H1 (cell line): ENCODE measurements at regions not wholly inside any gene's neighbourhood (a gene's known extent, or its start where the extent isn't known, plus 50 kb on each side); places are given as distances from the start of the nearest gene placed in this dataset.

ENCODE experiments used
- CTCF ChIA-PET: fragments of 300-600 bp; sonication (Branson Sonifier 250); formaldehyde crosslinking; loops from one replicate; lab custom pipeline; 2021; ENCODE audit not compliant: partially characterized antibody; lab: Charles Lee
- POLR2A ChIA-PET: fragments of 300-600 bp; sonication (Branson Sonifier 250); formaldehyde crosslinking; loops from one replicate; lab custom pipeline; 2021; ENCODE audit warnings: inconsistent platforms; ENCODE audit not compliant: partially characterized antibody; lab: Charles Lee
- DNase-seq, 2 experiments: peaks; one replicate each; pipeline versions ENCODE4 v3.0.0 to v3.0.0-alpha.2; 2010 to 2022; ENCODE audit warnings: low spot score in 2 of 2, low read depth in 1 of 2, mixed read lengths in 1 of 2
- FAIRE-seq: peaks from 2 replicates; lab custom pipeline; 2011; peaks lifted over from hg19 to GRCh38; lab: Jason Lieb, UNC
- H2AFZ ChIP-seq: 2 replicates; pipeline ENCODE4 v1.8.1; 2012; ENCODE audit warnings: low read length, inconsistent platforms
- H2AK5ac ChIP-seq: 2 replicates; pipeline ENCODE4 v1.6.1; 2013; ENCODE audit warnings: low read depth, low read length
- H2BK120ac ChIP-seq: replicated peaks from 2 replicates; pipeline ENCODE3; 2013; ENCODE audit warnings: low read depth, low read length, inconsistent platforms
- H2BK12ac ChIP-seq: 2 replicates; pipeline ENCODE4 v1.6.1; 2013; ENCODE audit warnings: low read depth, low read length
- H2BK15ac ChIP-seq: 2 replicates; pipeline ENCODE4 v1.6.1; 2013; ENCODE audit warnings: low read length
- H2BK20ac ChIP-seq: 2 replicates; pipeline ENCODE4 v1.6.1; 2013; ENCODE audit warnings: low read length
- H2BK5ac ChIP-seq: 2 replicates; pipeline ENCODE4 v1.6.1; 2013; ENCODE audit warnings: low read depth, low read length
- H3K14ac ChIP-seq: 2 replicates; pipeline ENCODE4 v1.6.1; 2013; ENCODE audit warnings: inconsistent platforms; ENCODE audit not compliant: insufficient read length
- H3K18ac ChIP-seq: 2 replicates; pipeline ENCODE4 v1.6.1; 2013; ENCODE audit warnings: low read length; ENCODE audit errors: extremely low read depth
- H3K23ac ChIP-seq: 2 replicates; pipeline ENCODE4 v1.6.1; 2013; ENCODE audit warnings: inconsistent platforms; ENCODE audit not compliant: insufficient read length
- H3K23me2 ChIP-seq: 2 replicates; pipeline ENCODE4 v1.6.1; 2013; ENCODE audit warnings: low read depth, low read length
- H3K27ac ChIP-seq: 2 replicates; pipeline ENCODE4 v1.6.1; 2011; ENCODE audit warnings: low read depth, low read length, inconsistent platforms
- H3K27me3 ChIP-seq, 4 experiments: replicated peaks in 1 of 4; 1 replicate in 1 of 4; 2 replicates in 3 of 4; pipeline versions ENCODE4 v1.6.1 to v1.8.1; 2011 to 2013; ENCODE audit warnings: low read length in 3 of 4, mild to moderate bottlenecking in 3 of 4, inconsistent platforms in 2 of 4, mixed read lengths in 2 of 4, moderate library complexity in 1 of 4; ENCODE audit not compliant: control insufficient read depth in 3 of 4, insufficient read depth in 3 of 4; ENCODE audit errors: extremely low read depth in 1 of 4
- H3K36me3 ChIP-seq, 4 experiments: 2 replicates each; pipeline versions ENCODE4 v1.6.1 to v1.8.1; 2011 to 2013; ENCODE audit warnings: mild to moderate bottlenecking in 4 of 4, low read length in 3 of 4, moderate library complexity in 2 of 4, control low read depth in 1 of 4, inconsistent platforms in 1 of 4; ENCODE audit not compliant: insufficient read depth in 4 of 4, control insufficient read depth in 2 of 4
- H3K4ac ChIP-seq: replicated peaks from 2 replicates; pipeline ENCODE3; 2013; ENCODE audit warnings: low read length, low read depth, mixed read lengths, inconsistent platforms; ENCODE audit not compliant: insufficient read length
- H3K4me1 ChIP-seq, 4 experiments: replicated peaks in 1 of 4; 1 replicate in 1 of 4; 2 replicates in 3 of 4; pipeline versions ENCODE4 v1.6.1 to v1.8.1; 2011 to 2013; ENCODE audit warnings: low read length in 3 of 4, inconsistent platforms in 2 of 4, mixed read lengths in 1 of 4; ENCODE audit not compliant: insufficient read depth in 4 of 4, control insufficient read depth in 3 of 4
- H3K4me2 ChIP-seq, 2 experiments: 2 replicates each; pipeline versions ENCODE4 v1.6.1 to v1.8.1; 2011 to 2013; ENCODE audit warnings: low read depth in 2 of 2, low read length in 2 of 2, control low read depth in 1 of 2, inconsistent platforms in 1 of 2, mild to moderate bottlenecking in 1 of 2; ENCODE audit not compliant: insufficient read depth in 1 of 2
- H3K4me3 ChIP-seq, 4 experiments: fragments of 200-600, 300-600 bp in 1 of 4; sonication (generic), shearing (Covaris generic), sonication (Bioruptor Twin) in 1 of 4; 2 replicates each; pipeline versions ENCODE4 v1.5.1 to v1.8.1; 2011 to 2016; ENCODE audit warnings: low read length in 4 of 4, low read depth in 3 of 4, control low read depth in 2 of 4, inconsistent platforms in 2 of 4, mild to moderate bottlenecking in 2 of 4, mixed read lengths in 1 of 4, moderate library complexity in 1 of 4; ENCODE audit not compliant: insufficient read depth in 2 of 4; ENCODE audit errors: extremely low read depth in 1 of 4
- H3K56ac ChIP-seq: replicated peaks from 2 replicates; pipeline ENCODE3; 2013; ENCODE audit warnings: low read depth, mild to moderate bottlenecking, mixed read lengths, low read length, inconsistent platforms; ENCODE audit not compliant: insufficient read length
- H3K79me1 ChIP-seq: 2 replicates; pipeline ENCODE4 v1.6.1; 2013; ENCODE audit warnings: low read depth, low read length, control low read depth
- H3K79me2 ChIP-seq, 2 experiments: 2 replicates each; pipeline versions ENCODE4 v1.6.1 to v1.8.1; 2012 to 2013; ENCODE audit warnings: low read length in 2 of 2, mild to moderate bottlenecking in 2 of 2, inconsistent platforms in 1 of 2; ENCODE audit not compliant: insufficient read depth in 2 of 2, control insufficient read depth in 1 of 2
- H3K9ac ChIP-seq, 4 experiments: replicated peaks in 1 of 4; 1 replicate in 1 of 4; 2 replicates in 3 of 4; pipeline versions ENCODE4 v1.6.1 to v1.8.1; 2011 to 2013; ENCODE audit warnings: low read depth in 3 of 4, low read length in 3 of 4, control low read depth in 2 of 4, mild to moderate bottlenecking in 2 of 4, moderate library complexity in 2 of 4, inconsistent platforms in 1 of 4; ENCODE audit errors: extremely low read depth in 1 of 4
- H3K9me3 ChIP-seq, 2 experiments: 2 replicates each; pipeline versions ENCODE4 v1.6.1 to v1.8.1; 2012 to 2013; ENCODE audit warnings: mild to moderate bottlenecking in 2 of 2, moderate library complexity in 2 of 2, control low read depth in 1 of 2, inconsistent platforms in 1 of 2, low read depth in 1 of 2, low read length in 1 of 2, mixed read lengths in 1 of 2; ENCODE audit not compliant: insufficient read depth in 2 of 2
- H4K20me1 ChIP-seq, 2 experiments: replicated peaks in 1 of 2; 2 replicates each; pipeline versions ENCODE3 to v1.8.1; 2011 to 2013; ENCODE audit warnings: inconsistent platforms in 2 of 2, low read length in 2 of 2, mild to moderate bottlenecking in 1 of 2; ENCODE audit not compliant: insufficient read depth in 2 of 2, control insufficient read depth in 1 of 2
- H4K5ac ChIP-seq: 2 replicates; pipeline ENCODE4 v1.6.1; 2013; ENCODE audit warnings: low read length, low read depth, mixed read lengths, inconsistent platforms; ENCODE audit not compliant: insufficient read length
- H4K8ac ChIP-seq: 2 replicates; pipeline ENCODE4 v1.8.0; 2013; ENCODE audit warnings: mild to moderate bottlenecking, moderate library complexity, low read length, inconsistent platforms; ENCODE audit not compliant: insufficient read depth; ENCODE audit errors: extremely low read depth
- H4K91ac ChIP-seq: replicated peaks from 2 replicates; pipeline ENCODE3; 2013; ENCODE audit warnings: low read length, mixed read lengths, inconsistent platforms; ENCODE audit not compliant: insufficient read length
- BCL11A ChIP-seq, 2 experiments: IDR thresholded peaks; one replicate each; pipeline ENCODE4 v1.6.1; 2011; ENCODE audit warnings: low read depth in 2 of 2, low read length in 2 of 2, mild to moderate bottlenecking in 2 of 2
- CBX8 ChIP-seq: fragments of 300-800, 300-1000 bp; sonication (generic); IDR thresholded peaks from 2 replicates; pipeline ENCODE4 v1.7.1; 2016; ENCODE audit warnings: low read depth, low read length, borderline replicate concordance
- GTF2F1 ChIP-seq: IDR thresholded peaks from 2 replicates; pipeline ENCODE4 v1.6.1; 2012; ENCODE audit warnings: low read depth, low read length, improper control_type of control experiment, borderline replicate concordance
- POLR2A ChIP-seq, 2 experiments: IDR thresholded peaks; 1 replicate in 1 of 2; 2 replicates in 1 of 2; pipeline ENCODE4 v1.6.1; 2011; ENCODE audit warnings: low read depth in 2 of 2, low read length in 2 of 2, mild to moderate bottlenecking in 2 of 2; ENCODE audit errors: control extremely low read depth in 1 of 2
- RXRA ChIP-seq: IDR thresholded peaks from 2 replicates; pipeline ENCODE4 v1.6.1; 2011; ENCODE audit warnings: low read depth, mild to moderate bottlenecking, low read length, moderate library complexity; ENCODE audit not compliant: insufficient read depth
- SUZ12 ChIP-seq: fragments of 200-600 bp; sonication (generic); IDR thresholded peaks from 2 replicates; pipeline ENCODE4 v1.6.1; 2012; ENCODE audit warnings: mild to moderate bottlenecking, inconsistent platforms, low read length, moderate library complexity, mixed read lengths
- WGBS, 2 experiments: shearing (Covaris generic) in 1 of 2; methylation state at CpG; one replicate each; pipeline versions ENCODE4 v1.1.6 to v1.1.7; 2013 to 2015; ENCODE audit warnings: low lambda C conversion rate in 2 of 2, mixed read lengths in 2 of 2, inconsistent platforms in 1 of 2, low coverage in 1 of 2, missing lambda C conversion rate in 1 of 2; ENCODE audit not compliant: insufficient replicate concordance in 2 of 2, insufficient coverage in 1 of 2, insufficient read length in 1 of 2; ENCODE audit errors: extremely low coverage in 1 of 2, missing lambda C conversion rate in 1 of 2; 5-methylcytosine and 5-hydroxymethylcytosine counted together
- TF ChIP-seq, protein P1 (sequence below): IDR thresholded peaks from 2 replicates; pipeline ENCODE4 v1.6.1; 2012; ENCODE audit warnings: inconsistent platforms

DNA sequence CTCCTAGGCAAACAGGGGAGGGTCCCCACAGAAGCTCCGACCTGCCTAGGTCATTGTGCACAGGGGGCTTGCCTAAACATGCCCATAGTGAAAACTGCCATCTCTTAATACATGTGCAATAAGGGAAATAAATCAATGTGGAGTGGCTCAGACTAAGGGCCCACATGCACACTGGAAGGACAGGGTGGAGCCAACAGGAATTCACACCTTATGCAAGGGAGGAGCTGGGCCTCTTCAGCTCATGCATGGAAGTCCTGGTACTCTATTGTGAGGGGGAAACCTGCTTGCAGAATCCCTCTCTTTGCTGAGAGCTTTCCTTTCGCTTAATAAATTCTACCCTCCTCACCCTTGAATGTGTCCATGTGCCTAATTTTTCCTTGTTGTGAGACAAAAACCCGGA, 815.8 kb downstream of the EFNA5 start:
- 76% methylated on average over 3 of the region's 3 CpGs; no CpG with 5 or more reads in 1 of the 2 experiments for WGBS, 2 experiments
- FAIRE-seq, result no peak

More for the DNA sequence above, 815.8 kb downstream of the EFNA5 start:
- peaks cover 0 to 5% (median 1%) of the 10 kb centered on the region in 4 experiments; a peak in 2 of 7 replicates for H3K4me1 ChIP-seq
- no peak overlapping the region for H2BK12ac ChIP-seq
- no peak for DNase-seq
- no peak overlapping the region for H3K56ac ChIP-seq
- no peaks in the 10 kb centered on the region for H4K20me1 ChIP-seq
- no peaks in the 10 kb centered on the region for H3K79me1 ChIP-seq
- TF ChIP-seq SUZ12 (no peak), GTF2F1 (no peak), BCL11A (IDR thresholded peaks at IDR 0.05; ENCODE audit: low read depth in 2 of 2, low read length in 2 of 2) (no peak), POLR2A (IDR thresholded peaks at IDR 0.05; ENCODE audit: control extremely low read depth in 1 of 2, low read depth in 2 of 2, low read length in 2 of 2) (no peak), RXRA (no peak), CBX8 (no peak)
- TF ChIP-seq, protein P1, sequence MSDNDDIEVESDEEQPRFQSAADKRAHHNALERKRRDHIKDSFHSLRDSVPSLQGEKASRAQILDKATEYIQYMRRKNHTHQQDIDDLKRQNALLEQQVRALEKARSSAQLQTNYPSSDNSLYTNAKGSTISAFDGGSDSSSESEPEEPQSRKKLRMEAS, result no peak
- H4K91ac ChIP-seq, result no peak overlapping the region
- no peak overlapping the region for H4K8ac ChIP-seq
- no peak overlapping the region for H3K23ac ChIP-seq
- no peaks in the 10 kb centered on the region for H3K27me3 ChIP-seq
- H3K9ac ChIP-seq, result no peak overlapping the region
- H3K9me3 ChIP-seq, result no peaks in the 10 kb centered on the region
- ChIA-PET POLR2A (no interaction called here), CTCF (interaction anchor here (0.6 to 1.8 kb wide), 4 partner anchors 11 to 1484 kb away, joined by 3 to 10 read pairs (median 4); no protein-coding TSS in a partner anchor)
- H2AFZ ChIP-seq, result no peak overlapping the region; the same call in 1 of the 2 replicates
- no peaks in the 10 kb centered on the region for H3K79me2 ChIP-seq
- H3K4me2 ChIP-seq, result no peak overlapping the region
- peak overlapping the region; percentile 36; the same call in 1 of the 2 replicates for H2BK5ac ChIP-seq
- H3K27ac ChIP-seq, result no peak overlapping the region
- no peak overlapping the region for H4K5ac ChIP-seq
- no peak overlapping the region for H2BK120ac ChIP-seq
- no peak overlapping the region for H2AK5ac ChIP-seq
- no peak overlapping the region for H3K14ac ChIP-seq
- no peak overlapping the region for H3K4ac ChIP-seq
- H3K18ac ChIP-seq, result no peak overlapping the region
- H3K4me3 ChIP-seq, result no peak overlapping the region
- H2BK20ac ChIP-seq, result no peak overlapping the region
- H2BK15ac ChIP-seq, result no peak overlapping the region
- no peaks in the 10 kb centered on the region for H3K36me3 ChIP-seq
- no peaks in the 10 kb centered on the region for H3K23me2 ChIP-seq
